A673 (cell line): ENCODE measurements at regions not wholly inside any gene's neighbourhood (a gene's known extent, or its start where the extent isn't known, plus 50 kb on each side); places are given as distances from the start of the nearest gene placed in this dataset.
"Not testable (repeated sequence)": the region's sequence is repeated elsewhere in the genome, so short reads cannot be mapped to it uniquely, and the experiment has no call there.

ENCODE experiments used
- CTCF ChIP-seq: fragments of 300-800, 200-600 bp; sonication (generic); conservative IDR thresholded peaks from 2 replicates; pipeline ENCODE4 v1.5.1; 2017; ENCODE audit warnings: low read depth, mild to moderate bottlenecking, antibody characterized with exemption, low read length, moderate library complexity, mixed read lengths
- EZH2 ChIP-seq: fragments of 200-600 bp; sonication (generic); IDR thresholded peaks from 2 replicates; pipeline ENCODE4 v1.6.1; 2017; ENCODE audit warnings: borderline replicate concordance, low read depth, mild to moderate bottlenecking, mixed read lengths, antibody characterized with exemption, low read length; ENCODE audit not compliant: poor library complexity, severe bottlenecking

GRCh38 chr4:86527713-86528112 lies 66.4 kb upstream of the PTPN13 start:
- not testable (repeated sequence) for TF ChIP-seq CTCF, EZH2
